GM20000 (cell line): ENCODE measurements at regions not wholly inside any gene's neighbourhood (a gene's known extent, or its start where the extent isn't known, plus 50 kb on each side); places are given as distances from the start of the nearest gene placed in this dataset.
"Not testable (repeated sequence)": the region's sequence is repeated elsewhere in the genome, so short reads cannot be mapped to it uniquely, and the experiment has no call there.

ENCODE experiments used
- DNase-seq: peaks from one replicate; pipeline ENCODE4 v3.0.0; 2012; ENCODE audit warnings: low spot score

DNA sequence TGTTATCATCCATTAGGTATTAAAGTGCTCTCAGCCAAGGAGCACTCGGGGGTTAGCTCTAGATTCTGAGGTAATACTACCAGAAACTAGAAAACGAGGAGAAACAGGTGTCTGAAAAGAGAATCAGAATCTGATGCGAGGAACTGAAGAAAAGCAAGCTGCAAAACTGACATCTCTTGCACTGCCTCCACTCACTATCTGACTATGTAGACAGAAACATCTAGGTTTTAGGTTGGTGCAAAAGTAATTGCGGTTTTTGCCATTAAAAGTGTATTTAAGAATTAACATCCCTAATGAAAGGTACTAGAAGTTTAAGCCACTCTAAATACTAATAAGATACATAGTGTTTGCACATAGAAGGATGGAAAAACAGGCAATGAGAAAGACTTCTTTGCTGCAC, 334.4 kb downstream of the GOLGA6L6 start:
- DNase-seq = not testable (repeated sequence)

DNA sequence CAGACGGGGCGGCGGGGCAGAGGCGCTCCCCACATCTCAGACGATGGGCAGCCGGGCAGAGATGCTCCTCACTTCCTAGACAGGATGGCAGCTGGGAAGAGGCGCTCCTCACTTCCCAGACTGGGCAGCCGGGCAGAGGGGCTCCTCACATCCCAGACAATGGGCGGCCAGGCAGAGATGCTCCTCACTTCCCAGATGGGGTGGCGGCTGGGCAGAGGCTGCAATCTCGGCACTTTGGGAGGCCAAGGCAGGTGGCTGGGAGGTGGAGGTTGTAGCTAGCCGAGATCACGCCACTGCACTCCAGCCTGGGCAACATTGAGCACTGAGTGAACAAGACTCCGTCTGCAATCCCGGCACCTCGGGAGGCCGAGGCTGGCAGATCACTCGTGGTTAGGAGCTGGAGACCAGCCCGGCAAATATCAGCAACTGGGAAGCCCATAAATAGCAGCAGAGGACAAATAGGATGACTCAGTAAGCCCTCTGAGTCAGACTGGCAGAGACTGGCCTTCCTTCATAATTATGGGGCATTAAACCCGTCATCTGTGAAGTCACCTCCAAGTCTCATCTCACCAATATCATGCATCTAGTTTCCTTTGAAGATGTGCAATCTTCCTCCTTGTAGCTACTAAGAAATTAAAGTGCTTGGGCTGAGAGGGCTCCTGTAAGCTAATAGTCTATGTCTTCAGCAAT, 337.3 kb downstream of the GOLGA6L6 start:
- not testable (repeated sequence) for DNase-seq

GRCh38 chr15:20203649-20204150, 337.9 kb downstream of the GOLGA6L6 start:
- DNase-seq = not testable (repeated sequence)

- not testable (repeated sequence) for DNase-seq
Observed at GRCh38 chr15:20194591-20195198, 346.9 kb downstream of the GOLGA6L6 start.

GRCh38 chr15:20192982-20193929, 348.3 kb downstream of the GOLGA6L6 start:
- not testable (repeated sequence) for DNase-seq

DNA sequence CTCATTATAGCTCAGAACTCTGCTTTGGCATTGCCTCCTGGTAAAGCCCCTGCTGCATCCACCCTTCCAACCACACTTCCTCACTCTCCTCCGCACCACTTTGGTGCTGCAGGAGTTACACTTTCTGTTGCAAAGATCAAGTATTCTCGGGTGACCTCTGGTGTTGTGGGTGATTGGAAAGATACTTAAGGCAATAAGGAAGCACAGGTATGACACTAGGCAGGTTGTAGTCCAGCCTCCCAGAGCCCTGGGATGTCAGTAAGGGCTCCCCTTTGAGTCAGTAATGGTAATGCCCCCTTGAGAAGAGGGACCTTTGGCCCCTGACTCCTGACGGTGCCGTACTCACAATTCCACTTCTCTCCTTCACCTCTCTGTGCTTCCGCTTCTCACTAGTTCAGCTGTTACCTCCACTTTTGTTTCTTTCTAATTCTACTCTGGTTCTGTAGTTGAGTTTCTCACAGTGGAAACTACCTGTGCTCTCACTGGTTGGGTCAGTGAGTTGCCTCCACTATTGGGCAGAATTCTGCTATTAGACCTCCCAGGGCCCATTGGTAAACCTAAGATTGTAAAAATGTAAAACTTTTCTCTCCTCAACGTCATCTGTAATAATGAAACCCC, 350.0 kb downstream of the GOLGA6L6 start:
- DNase-seq = not testable (repeated sequence)

DNA sequence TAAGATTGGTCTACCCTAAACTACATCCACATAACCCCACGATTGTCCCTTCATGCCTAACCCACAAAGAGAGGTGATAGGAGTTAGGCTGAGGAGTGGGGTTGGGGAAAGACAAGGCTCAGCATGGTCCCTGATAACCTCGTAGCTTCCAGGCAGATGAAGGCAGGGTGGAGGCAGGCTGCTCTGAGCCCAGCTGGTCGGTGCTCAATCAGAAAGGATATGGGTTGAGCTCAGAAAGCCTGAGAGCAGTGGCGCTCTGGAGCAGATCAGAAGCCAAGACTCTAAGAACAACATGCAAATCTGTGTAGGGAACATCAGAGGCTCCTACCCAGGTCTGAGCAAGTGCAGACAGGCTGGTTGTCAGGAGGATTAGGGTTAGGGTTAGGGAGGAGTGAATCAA, 353.0 kb downstream of the GOLGA6L6 start:
- DNase-seq = not testable (repeated sequence)

DNA sequence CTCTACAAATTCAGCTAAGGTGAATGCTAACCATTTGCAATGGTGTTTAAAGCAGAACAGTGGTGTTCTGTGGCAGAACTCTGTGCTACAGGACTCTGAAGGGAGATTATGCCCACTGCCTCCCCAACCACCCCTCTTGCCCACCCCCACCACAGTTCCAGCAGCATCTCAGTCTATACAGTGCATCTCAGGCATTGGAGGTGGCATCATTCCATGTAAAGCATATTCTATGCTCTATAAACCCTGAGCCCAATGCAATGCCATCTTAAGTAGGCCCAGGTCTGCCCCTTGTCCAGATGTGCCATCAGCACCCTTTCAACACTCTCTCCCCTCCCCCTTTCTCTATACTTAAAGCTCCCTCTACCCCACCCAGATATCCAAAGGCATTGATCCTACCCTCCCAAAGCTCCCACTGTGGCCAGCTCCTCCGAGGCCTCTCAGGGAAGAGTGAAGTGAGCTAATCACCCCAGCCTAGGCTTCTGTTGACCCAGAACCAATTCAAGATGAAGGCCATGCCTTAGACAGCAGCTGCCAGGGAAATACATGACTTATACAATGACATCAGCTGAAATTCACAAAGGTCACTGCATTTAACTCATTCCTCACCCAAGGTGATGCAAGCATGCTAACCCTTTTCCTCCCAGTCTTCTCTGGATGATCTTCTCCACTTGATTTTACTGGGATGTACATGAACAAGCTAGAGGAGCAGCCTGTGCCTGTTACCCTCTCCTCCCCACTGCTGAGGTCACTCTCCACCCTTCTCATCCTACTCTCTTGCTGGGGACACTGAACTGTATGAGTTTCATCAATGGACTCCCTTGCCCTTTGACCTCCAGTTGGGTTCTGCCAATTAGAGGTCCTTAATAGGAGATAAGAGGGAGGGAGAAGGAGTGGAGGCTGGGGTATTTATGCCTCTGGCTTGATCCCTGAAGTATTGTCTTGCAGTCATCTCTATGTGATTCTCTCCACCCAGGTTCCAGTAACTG, 353.9 kb downstream of the GOLGA6L6 start:
- DNase-seq = not testable (repeated sequence)

- DNase-seq = not testable (repeated sequence)
Observed at GRCh38 chr15:20184879-20185278, 356.7 kb downstream of the GOLGA6L6 start.

- not testable (repeated sequence) for DNase-seq
Observed at GRCh38 chr15:20168221-20168620, 373.4 kb downstream of the GOLGA6L6 start.

DNA sequence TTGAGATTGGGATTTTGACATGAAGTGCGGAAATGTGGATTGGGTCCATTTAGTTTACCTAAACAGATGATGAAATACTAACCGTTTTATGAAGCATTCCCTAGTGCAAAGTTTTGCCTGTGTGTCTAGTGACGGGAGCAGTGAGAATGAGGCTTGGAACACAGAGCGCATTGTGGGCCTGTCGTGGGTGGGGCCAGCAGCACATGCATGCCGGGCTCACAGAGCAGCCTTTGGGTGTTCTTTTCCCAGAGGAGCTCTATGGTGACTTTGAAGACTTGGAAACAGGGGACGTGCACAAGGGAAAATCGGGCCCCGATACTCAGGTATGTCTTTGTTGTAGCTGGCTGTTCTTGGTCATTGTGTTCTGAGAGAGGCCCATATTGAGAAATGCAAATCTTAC, 388.1 kb downstream of the GOLGA6L6 start:
- not testable (repeated sequence) for DNase-seq

GRCh38 chr15:20148679-20149078, 392.9 kb downstream of the GOLGA6L6 start:
- not testable (repeated sequence) for DNase-seq

DNA sequence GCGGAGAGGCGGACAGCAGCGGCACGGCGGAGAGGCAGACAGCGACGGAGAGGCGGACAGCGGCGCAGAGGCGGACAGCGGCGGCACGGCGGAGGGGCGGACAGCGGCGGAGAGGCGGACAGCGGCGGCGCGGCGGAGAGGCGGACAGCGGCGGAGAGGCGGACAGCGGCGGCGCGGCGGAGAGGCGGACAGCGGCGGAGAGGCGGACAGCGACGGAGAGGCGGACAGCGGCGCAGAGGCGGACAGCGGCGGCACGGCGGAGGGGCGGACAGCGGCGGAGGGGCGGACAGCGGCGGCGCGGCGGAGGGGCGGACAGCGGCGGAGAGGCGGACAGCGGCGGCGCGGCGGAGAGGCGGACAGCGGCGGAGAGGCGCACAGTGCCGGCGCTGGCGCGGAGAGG, 393.6 kb downstream of the GOLGA6L6 start:
- DNase-seq = not testable (repeated sequence)

DNA sequence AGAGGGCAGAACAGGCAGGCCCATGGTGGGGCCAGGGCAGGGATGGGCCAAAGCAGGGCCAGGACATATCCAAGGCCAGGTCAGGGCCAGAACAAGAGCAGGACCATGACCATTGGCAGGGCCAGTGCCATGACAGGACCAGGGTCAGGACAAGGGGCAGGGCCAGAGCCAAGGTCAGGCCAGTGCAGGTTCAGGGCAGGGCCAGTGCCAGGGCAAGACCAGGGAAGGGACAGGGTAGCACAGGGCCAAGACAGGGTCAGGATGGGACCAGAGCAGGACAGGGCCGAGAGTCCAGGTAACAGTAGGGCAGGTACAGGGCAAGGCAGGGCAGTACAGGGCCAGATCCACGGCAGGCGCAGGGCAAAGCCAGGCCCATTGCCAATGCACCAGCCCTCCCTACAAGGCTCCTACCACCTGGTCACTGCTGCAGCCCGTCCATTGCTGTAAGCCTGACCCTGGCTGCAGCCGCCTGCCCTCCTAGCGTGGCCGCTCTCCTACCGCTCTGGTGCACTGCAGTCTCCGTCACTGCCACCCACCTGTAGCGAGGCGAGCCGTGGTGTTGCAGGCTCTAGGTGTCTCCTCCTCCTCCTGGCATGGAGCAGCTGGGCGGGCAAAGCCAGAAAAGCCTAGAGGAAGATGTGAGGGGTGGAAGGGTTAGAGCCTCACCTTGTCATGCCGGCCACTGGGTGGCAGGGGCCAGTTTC, 397.1 kb downstream of the GOLGA6L6 start:
- not testable (repeated sequence) for DNase-seq

DNA sequence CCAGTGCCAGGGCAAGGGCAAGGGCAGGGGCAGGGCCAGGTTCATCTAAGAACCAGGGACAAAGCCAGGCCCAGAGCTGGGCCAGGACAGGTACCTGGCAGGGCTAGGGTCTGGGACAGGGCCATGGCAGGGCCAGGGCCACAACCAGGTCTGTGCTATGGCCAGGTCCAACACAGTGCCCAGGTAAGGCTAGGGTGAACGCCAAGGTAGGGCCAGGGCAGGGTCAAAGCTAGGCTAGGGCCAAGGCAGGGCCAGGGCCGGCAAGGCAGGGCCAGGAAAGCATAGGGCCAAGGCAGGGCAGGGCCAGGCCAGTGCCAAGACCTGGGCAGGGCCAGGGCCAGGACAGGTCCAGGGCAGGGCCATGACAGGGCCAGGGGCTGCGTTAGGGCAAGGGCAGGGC, 398.7 kb downstream of the GOLGA6L6 start:
- not testable (repeated sequence) for DNase-seq

DNA sequence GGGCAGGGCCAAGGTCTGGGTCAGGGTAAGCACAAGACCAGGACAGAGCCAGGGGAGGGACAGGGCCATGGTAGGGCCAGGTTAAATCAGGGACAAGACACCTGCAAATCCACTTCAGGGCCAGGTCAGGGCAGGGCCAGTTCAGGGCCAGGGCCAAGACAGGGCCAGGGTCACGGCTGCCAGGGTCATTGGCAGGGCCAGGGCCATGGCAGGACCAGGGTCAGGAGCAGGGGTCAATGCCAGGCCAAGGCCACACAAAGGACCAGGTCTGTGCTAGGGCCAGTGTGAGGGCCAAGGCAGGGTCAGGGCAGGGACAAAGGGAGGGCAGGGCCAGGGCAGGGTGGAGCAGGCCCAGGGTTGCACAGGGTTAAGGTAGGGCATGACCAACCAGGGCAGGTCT, 399.2 kb downstream of the GOLGA6L6 start:
- DNase-seq = not testable (repeated sequence)

DNA sequence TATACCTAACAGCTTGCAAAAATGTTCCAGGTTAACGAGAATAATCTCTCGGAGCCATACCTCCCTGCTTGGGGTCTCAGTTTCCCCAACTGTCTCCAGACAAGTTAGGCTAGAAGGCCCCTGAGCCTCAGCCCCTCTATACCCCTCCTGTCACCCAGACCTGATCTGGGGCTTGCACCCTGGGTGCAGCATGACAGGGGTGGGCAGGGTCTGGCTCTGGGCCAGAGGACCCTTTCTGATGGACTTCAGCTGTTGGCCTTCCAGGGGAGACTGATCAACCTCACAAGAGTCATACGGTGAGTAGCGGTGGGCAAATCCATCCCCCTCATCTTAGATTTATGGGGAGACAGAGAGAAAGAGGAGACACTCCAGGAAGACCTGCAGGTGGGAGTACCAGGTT, 416.9 kb downstream of the GOLGA6L6 start:
- DNase-seq = not testable (repeated sequence)
